Activated CD8-positive, alpha-beta T cell treated with anti-CD3 and anti-CD28 coated beads for 36 hours (primary cell): ENCODE measurements at regions not wholly inside any gene's neighbourhood (a gene's known extent, or its start where the extent isn't known, plus 50 kb on each side); places are given as distances from the start of the nearest gene placed in this dataset.

ENCODE experiments used
- ATAC-seq: fragments of 200-7000 bp; cut with Tn5 transposase; one replicate; pipeline ENCODE4 v1.10.0; 2021; ENCODE audit warnings: mild to moderate bottlenecking, moderate library complexity
- CTCF ChIA-PET: fragments of 350-600 bp; sonication (Branson Sonifier 250); formaldehyde crosslinking; loops from one replicate; lab custom pipeline; 2021; ENCODE audit warnings: antibody characterized with exemption; lab: Charles Lee
- POLR2A ChIA-PET: fragments of 350-600 bp; sonication (Branson Sonifier 250); formaldehyde crosslinking; loops from one replicate; lab custom pipeline; 2021; ENCODE audit warnings: antibody characterized with exemption; lab: Charles Lee
- DNase-seq: peaks from one replicate; pipeline ENCODE4 v3.0.0-alpha.2; 2020
- H3K27ac Mint-ChIP-seq: one replicate; pipeline ENCODE4 v1.8.0; 2021; ENCODE audit warnings: mild to moderate bottlenecking, mixed read lengths
- H3K27me3 Mint-ChIP-seq: one replicate; pipeline ENCODE4 v1.8.0; 2021; ENCODE audit warnings: mixed read lengths
- H3K36me3 Mint-ChIP-seq: one replicate; pipeline ENCODE4 v1.8.0; 2021; ENCODE audit warnings: low read depth, mixed read lengths
- H3K4me1 Mint-ChIP-seq: one replicate; pipeline ENCODE4 v1.8.0; 2021; ENCODE audit warnings: low read depth, mixed read lengths
- H3K4me3 Mint-ChIP-seq: one replicate; pipeline ENCODE4 v1.8.0; 2021; ENCODE audit warnings: mild to moderate bottlenecking, moderate library complexity, mixed read lengths
- H3K9me3 Mint-ChIP-seq: one replicate; pipeline ENCODE4 v1.8.0; 2021; ENCODE audit warnings: mixed read lengths
- intact Hi-C: fragments of 100-400 bp; cut with micrococcal nuclease; formaldehyde crosslinking; loops from one replicate; pipeline ENCODE4 v1.10.0; 2022
- TF ChIP-seq, protein P1 (sequence below): fragments of 200-600 bp; IDR thresholded peaks from one replicate; pipeline ENCODE4 v1.8.0; 2022; ENCODE audit warnings: antibody characterized with exemption, mild to moderate bottlenecking

- intact Hi-C loops = no loop called here
- no peak overlapping the region for H3K27ac Mint-ChIP-seq
- no peak for ATAC-seq
- H3K9me3 Mint-ChIP-seq = peaks cover 1% of the 10 kb centered on the region
- TF ChIP-seq, protein P1, sequence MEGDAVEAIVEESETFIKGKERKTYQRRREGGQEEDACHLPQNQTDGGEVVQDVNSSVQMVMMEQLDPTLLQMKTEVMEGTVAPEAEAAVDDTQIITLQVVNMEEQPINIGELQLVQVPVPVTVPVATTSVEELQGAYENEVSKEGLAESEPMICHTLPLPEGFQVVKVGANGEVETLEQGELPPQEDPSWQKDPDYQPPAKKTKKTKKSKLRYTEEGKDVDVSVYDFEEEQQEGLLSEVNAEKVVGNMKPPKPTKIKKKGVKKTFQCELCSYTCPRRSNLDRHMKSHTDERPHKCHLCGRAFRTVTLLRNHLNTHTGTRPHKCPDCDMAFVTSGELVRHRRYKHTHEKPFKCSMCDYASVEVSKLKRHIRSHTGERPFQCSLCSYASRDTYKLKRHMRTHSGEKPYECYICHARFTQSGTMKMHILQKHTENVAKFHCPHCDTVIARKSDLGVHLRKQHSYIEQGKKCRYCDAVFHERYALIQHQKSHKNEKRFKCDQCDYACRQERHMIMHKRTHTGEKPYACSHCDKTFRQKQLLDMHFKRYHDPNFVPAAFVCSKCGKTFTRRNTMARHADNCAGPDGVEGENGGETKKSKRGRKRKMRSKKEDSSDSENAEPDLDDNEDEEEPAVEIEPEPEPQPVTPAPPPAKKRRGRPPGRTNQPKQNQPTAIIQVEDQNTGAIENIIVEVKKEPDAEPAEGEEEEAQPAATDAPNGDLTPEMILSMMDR = no peak
- ChIA-PET POLR2A (no interaction called here), CTCF (interaction anchor here (1.4 kb wide), 1 partner anchor 9 kb away, joined by 4 read pairs; no protein-coding TSS in a partner anchor)
- H3K4me1 Mint-ChIP-seq = no peaks in the 10 kb centered on the region
- H3K4me3 Mint-ChIP-seq = no peak overlapping the region
- H3K36me3 Mint-ChIP-seq = no peaks in the 10 kb centered on the region
- DNase-seq = no peak
- H3K27me3 Mint-ChIP-seq = no peaks in the 10 kb centered on the region
Measured at GRCh38 chr6:121533321-121533841, 97.9 kb downstream of the GJA1 start.

DNA sequence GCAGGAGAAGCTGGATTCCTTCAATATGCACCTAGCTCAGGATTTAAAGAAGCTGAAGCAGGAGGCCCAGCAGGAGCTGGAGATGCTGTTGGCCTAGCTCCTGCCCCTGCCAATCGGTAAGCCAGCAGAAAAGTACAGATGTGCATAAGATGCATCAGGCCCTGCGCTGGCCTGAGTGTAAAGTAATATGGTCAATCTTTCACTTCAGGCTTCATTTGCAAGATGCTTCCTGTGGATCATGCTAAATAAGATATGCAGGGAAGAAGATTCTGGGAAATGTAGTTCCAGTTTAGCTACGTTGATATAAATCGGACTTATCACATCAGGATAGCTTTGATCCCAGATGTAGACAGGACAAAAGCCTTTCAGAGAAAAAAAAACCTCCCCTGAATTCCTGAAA lies 100.3 kb downstream of the GJA1 start:
- no peak overlapping the region for H3K4me3 Mint-ChIP-seq
- H3K36me3 Mint-ChIP-seq = no peaks in the 10 kb centered on the region
- intact Hi-C loops = no loop called here
- no peaks in the 10 kb centered on the region for H3K27me3 Mint-ChIP-seq
- TF ChIP-seq, protein P1 = no peak
- CTCF ChIA-PET = no interaction called here
- POLR2A ChIA-PET = no interaction called here
- no peak overlapping the region for H3K27ac Mint-ChIP-seq
- DNase-seq (no peak), ATAC-seq (no peak)
- H3K4me1 Mint-ChIP-seq = no peaks in the 10 kb centered on the region
- peaks cover 1% of the 10 kb centered on the region for H3K9me3 Mint-ChIP-seq

- ATAC-seq (no peak), DNase-seq (no peak)
- TF ChIP-seq, protein P1 = no peak
- Mint-ChIP-seq H3K36me3 (no peaks in the 10 kb centered on the region), H3K4me1 (no peaks in the 10 kb centered on the region), H3K27me3 (no peaks in the 10 kb centered on the region), H3K27ac (no peak overlapping the region), H3K4me3 (no peak overlapping the region), H3K9me3 (peaks cover 1% of the 10 kb centered on the region)
- POLR2A ChIA-PET = interaction anchor here (0.5 kb wide), 1 partner anchor 234 kb away, joined by 3 read pairs; no protein-coding TSS in a partner anchor
- CTCF ChIA-PET = no interaction called here
- intact Hi-C loops = no loop called here
Measured at GRCh38 chr6:121536345-121536744, 100.9 kb downstream of the GJA1 start.

DNA sequence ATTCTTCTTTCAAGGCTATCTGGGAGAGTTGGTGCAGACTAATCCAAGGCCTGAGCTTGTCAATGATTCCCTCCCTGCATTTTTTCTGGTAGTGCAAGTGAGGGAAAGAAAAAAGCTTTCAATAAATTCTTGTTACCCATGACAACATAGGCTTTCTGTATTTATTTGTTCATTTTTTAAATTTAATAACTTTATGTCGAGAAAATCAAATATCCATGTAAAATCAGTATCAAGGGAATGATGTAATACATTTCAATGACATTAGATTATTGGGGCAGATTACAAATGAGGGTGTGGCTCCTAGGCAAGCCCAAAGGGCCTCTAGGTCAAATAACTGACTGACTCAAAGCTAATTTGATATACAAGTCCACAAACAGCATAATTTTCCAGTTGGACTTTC lies 104.0 kb downstream of the GJA1 start:
- intact Hi-C loops = no loop called here
- ChIA-PET CTCF (interaction anchor here (1.1 kb wide), 1 partner anchor 9 kb away, joined by 3 read pairs; no protein-coding TSS in a partner anchor), POLR2A (no interaction called here)
- Mint-ChIP-seq H3K27me3 (no peaks in the 10 kb centered on the region), H3K4me1 (no peaks in the 10 kb centered on the region), H3K9me3 (no peaks in the 10 kb centered on the region), H3K4me3 (no peak overlapping the region), H3K27ac (no peak overlapping the region), H3K36me3 (no peaks in the 10 kb centered on the region)
- ATAC-seq (no peak), DNase-seq (no peak)
- TF ChIP-seq, protein P1 = no peak

- Mint-ChIP-seq H3K4me1 (no peaks in the 10 kb centered on the region), H3K4me3 (no peak overlapping the region), H3K36me3 (no peaks in the 10 kb centered on the region), H3K27me3 (no peaks in the 10 kb centered on the region), H3K9me3 (no peaks in the 10 kb centered on the region), H3K27ac (no peak overlapping the region)
- CTCF ChIA-PET = interaction anchor here (1.1 kb wide), 1 partner anchor 8 kb away, joined by 3 read pairs; no protein-coding TSS in a partner anchor
- TF ChIP-seq, protein P1 = no peak
- no peak for DNase-seq
- POLR2A ChIA-PET = no interaction called here
- no peak for ATAC-seq
- intact Hi-C loops = no loop called here
Measured at GRCh38 chr6:121540210-121540609, 104.8 kb downstream of the GJA1 start.
